Activated naive CD8-positive, alpha-beta T cell treated with anti-CD3 and anti-CD28 coated beads, Interleukin-2, amount 50 U/mL, for 24 hours (primary cell): ENCODE measurements at regions not wholly inside any gene's neighbourhood (a gene's known extent, or its start where the extent isn't known, plus 50 kb on each side); places are given as distances from the start of the nearest gene placed in this dataset.

ENCODE experiments used
- ATAC-seq: fragments of 150-1000 bp; cut with Tn5 transposase; one replicate; pipeline ENCODE4 v1.10.0; 2021
- DNase-seq: peaks from one replicate; pipeline ENCODE4 v3.0.0; 2021
- H3K27ac Mint-ChIP-seq: one replicate; pipeline ENCODE4 v1.8.0; 2021; ENCODE audit warnings: mild to moderate bottlenecking, mixed read lengths
- H3K27me3 Mint-ChIP-seq: one replicate; pipeline ENCODE4 v1.8.0; 2021; ENCODE audit warnings: mixed read lengths
- H3K36me3 Mint-ChIP-seq: one replicate; pipeline ENCODE4 v1.8.0; 2021; ENCODE audit warnings: low read depth, mixed read lengths
- H3K4me1 Mint-ChIP-seq: one replicate; pipeline ENCODE4 v1.8.0; 2021; ENCODE audit warnings: mixed read lengths
- H3K4me3 Mint-ChIP-seq: one replicate; pipeline ENCODE4 v1.8.0; 2021; ENCODE audit warnings: mild to moderate bottlenecking, moderate library complexity, mixed read lengths
- H3K9me3 Mint-ChIP-seq: one replicate; pipeline ENCODE4 v1.8.0; 2021; ENCODE audit warnings: mixed read lengths

DNA sequence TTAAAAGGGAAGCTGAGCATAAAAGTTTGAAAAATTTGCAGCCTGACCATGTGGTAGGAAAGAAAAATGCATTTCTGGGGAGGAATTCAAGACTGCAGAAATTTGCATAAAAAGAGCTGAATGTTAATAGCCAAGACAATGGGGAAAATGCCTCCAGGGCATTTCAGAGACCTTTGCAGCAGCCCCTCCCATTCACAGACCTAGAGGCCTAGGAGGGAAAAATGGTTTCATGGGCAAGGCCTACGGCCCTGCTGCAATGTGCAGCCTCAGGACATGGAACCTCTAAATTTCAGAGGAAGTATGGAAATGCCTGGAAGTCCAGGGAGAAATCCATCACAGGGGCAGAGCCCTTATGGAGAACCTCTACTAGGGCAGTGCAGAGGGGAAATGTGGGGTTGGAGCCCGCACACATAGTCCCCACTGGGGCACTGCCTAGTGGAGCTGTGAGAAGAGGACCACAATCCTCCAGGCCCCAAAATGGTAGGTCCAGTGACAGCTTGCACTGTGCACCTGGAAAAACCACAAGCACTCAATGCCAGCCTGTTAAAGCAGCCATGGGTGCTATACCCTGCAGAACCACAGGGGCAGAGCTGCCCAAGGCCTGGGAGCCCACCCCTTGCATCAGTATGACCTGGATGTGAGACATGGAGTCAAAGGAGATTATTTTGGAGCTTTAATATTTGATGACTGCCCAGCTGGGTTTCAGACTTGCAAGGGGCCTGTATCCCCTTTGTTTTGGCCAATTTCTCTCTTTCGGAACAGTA lies 243.8 kb downstream of the DNAJB9 start:
- H3K4me1 Mint-ChIP-seq: no peaks in the 10 kb centered on the region
- no peak for DNase-seq
- H3K9me3 Mint-ChIP-seq: peaks cover 4% of the 10 kb centered on the region
- ATAC-seq: no peak
- no peak overlapping the region for H3K27ac Mint-ChIP-seq
- no peaks in the 10 kb centered on the region for H3K36me3 Mint-ChIP-seq
- H3K27me3 Mint-ChIP-seq: no peaks in the 10 kb centered on the region
- no peak overlapping the region for H3K4me3 Mint-ChIP-seq

DNA sequence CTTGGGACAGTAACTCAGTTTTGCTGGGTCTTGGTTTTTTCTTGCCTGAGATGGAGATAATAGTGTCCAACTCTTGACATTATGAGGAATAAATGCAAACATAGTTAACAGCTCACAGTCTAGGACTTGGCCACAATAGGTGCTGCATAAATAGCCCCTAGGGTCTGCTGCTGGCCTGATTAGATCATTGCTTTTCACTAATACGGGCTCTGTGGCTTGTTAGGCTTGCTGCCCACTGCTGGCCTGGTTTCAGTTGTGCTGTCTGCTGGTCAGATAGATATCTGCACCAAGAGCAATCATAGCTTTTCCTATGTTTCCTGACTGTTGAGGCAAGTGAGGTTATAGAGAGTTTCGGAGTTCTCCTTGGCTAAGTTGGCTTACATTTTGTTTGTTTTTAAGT lies 246.1 kb downstream of the DNAJB9 start:
- Mint-ChIP-seq H3K4me3 (no peak overlapping the region), H3K9me3 (peaks cover 4% of the 10 kb centered on the region), H3K4me1 (no peaks in the 10 kb centered on the region), H3K27ac (no peak overlapping the region), H3K27me3 (no peaks in the 10 kb centered on the region), H3K36me3 (no peaks in the 10 kb centered on the region)
- ATAC-seq (no peak), DNase-seq (no peak)

DNA sequence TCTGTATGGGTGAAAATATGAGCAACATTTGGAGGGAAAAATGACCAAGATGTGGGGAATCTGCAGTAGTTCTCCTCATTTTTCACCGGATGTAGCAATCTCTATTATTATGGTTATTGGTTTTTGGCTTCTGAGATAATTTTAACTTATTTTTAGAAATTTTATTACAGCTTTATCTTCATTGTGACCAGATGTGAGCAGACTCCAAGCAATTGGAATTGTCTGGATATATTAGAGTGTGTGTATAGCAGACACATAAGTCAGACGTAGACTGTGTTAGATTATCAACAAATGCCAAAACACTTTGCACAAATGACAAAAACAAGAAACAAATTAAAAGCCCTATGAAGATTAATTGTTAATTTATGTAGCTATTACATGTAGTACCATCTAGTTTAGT lies 249.1 kb downstream of the DNAJB9 start:
- ATAC-seq (no peak), DNase-seq (no peak)
- Mint-ChIP-seq H3K9me3 (no peaks in the 10 kb centered on the region), H3K27ac (no peak overlapping the region), H3K36me3 (no peaks in the 10 kb centered on the region), H3K4me3 (no peak overlapping the region), H3K4me1 (no peaks in the 10 kb centered on the region), H3K27me3 (no peaks in the 10 kb centered on the region)

DNA sequence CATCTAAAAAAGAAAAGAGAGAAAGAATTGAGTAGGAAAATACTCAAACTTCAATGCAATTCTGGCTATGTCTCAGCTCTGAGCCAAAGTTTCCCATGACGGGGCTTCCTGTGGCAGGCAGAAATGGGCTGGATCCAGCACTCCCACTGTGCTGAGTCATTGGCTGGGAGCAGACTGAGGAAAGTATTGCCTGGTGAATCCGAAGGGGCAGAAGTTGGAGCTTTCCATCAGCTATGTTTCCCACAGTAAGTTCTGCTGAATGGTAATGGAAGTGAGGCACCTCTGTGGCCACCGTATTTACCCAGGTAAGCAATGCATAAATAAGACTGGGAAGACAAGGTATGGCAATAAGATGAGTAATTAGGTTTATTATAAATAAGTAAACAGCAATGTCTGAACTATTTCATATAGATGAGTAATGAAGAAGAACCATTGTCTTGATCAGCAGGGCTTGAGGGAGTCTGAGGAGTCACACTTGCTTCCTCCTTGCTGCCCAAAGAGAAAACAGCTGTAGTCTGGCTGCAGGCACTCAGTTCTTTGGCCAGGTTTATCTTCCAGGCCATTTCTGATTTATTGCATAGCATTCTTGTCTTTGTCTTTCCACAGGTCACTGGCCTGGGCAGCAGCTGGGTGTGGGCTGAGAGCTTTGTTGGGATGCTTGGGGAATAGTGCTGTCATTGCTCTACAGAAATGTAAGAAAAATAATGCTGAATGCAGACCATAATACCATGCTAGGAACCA lies 255.3 kb downstream of the DNAJB9 start:
- DNase-seq: no peak
- no peaks in the 10 kb centered on the region for H3K4me1 Mint-ChIP-seq
- H3K4me3 Mint-ChIP-seq: no peak overlapping the region
- peaks cover 4% of the 10 kb centered on the region for H3K9me3 Mint-ChIP-seq
- no peaks in the 10 kb centered on the region for H3K36me3 Mint-ChIP-seq
- no peak for ATAC-seq
- no peaks in the 10 kb centered on the region for H3K27me3 Mint-ChIP-seq
- H3K27ac Mint-ChIP-seq: no peak overlapping the region

DNA sequence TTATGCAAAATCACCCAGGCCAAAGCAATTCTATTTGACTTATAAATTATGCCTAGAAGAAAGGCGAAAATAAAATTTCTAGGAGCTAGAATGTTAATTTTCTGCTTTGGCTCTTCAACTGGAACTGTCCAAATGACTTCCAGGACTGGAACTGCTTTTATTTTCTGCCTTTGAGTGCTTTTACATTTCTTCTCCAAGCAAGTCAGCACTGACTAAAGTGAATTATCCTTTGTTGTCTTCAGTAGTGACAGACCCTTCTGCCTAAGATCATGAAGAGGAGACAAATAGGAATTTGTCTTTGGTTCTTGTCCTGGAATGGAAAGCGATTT lies 255.9 kb downstream of the DNAJB9 start:
- DNase-seq: no peak
- Mint-ChIP-seq H3K9me3 (peaks cover 4% of the 10 kb centered on the region), H3K4me3 (no peak overlapping the region), H3K27me3 (no peaks in the 10 kb centered on the region), H3K27ac (no peak overlapping the region), H3K4me1 (no peaks in the 10 kb centered on the region), H3K36me3 (no peaks in the 10 kb centered on the region)
- no peak for ATAC-seq

DNA sequence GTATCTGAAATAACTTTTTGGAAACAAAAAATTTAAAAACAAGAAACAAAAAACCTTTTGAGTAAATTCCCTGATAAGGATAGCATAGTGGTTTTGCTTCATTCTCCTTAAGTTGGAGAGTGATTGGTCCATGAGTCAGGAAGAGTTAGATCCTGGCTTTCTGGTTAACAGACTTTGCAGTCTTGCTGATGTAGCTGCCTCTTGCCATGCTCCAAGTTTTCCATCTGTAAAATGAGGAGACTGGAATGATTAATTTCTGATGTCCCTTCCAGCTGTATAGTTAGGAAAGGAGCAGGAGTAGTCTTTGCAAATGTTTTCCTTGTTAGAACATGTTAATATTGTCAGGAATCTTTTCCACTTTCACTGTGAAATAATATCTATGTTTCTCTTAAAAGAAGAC lies 266.6 kb downstream of the DNAJB9 start:
- Mint-ChIP-seq H3K27me3 (no peaks in the 10 kb centered on the region), H3K4me1 (no peaks in the 10 kb centered on the region), H3K9me3 (peaks cover 10% of the 10 kb centered on the region), H3K27ac (no peak overlapping the region), H3K36me3 (no peaks in the 10 kb centered on the region), H3K4me3 (no peak overlapping the region)
- no peak for DNase-seq
- ATAC-seq: no peak

DNA sequence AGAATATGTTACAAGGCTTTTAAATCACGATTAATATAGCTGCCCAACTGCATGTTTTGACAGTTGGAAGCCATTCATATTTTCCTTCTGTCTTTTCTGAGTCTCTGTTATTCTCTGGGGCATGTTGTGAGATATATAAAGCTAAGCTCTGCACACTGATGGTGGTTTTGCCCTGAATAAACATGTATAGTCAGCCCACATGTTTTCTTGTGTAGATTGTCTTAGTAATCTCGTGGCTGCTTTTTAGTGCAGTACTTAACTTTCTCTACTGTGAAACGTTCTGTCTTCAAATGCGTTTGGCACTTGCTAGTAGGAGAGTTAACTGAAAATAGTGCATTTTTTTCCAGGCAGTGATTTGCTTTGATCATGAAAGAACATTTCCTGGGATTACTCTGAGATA lies 268.5 kb downstream of the DNAJB9 start:
- H3K4me1 Mint-ChIP-seq: no peaks in the 10 kb centered on the region
- H3K9me3 Mint-ChIP-seq: peaks cover 6% of the 10 kb centered on the region
- H3K4me3 Mint-ChIP-seq: no peak overlapping the region
- H3K36me3 Mint-ChIP-seq: no peaks in the 10 kb centered on the region
- ATAC-seq (no peak), DNase-seq (no peak)
- no peaks in the 10 kb centered on the region for H3K27me3 Mint-ChIP-seq
- H3K27ac Mint-ChIP-seq: no peak overlapping the region

DNA sequence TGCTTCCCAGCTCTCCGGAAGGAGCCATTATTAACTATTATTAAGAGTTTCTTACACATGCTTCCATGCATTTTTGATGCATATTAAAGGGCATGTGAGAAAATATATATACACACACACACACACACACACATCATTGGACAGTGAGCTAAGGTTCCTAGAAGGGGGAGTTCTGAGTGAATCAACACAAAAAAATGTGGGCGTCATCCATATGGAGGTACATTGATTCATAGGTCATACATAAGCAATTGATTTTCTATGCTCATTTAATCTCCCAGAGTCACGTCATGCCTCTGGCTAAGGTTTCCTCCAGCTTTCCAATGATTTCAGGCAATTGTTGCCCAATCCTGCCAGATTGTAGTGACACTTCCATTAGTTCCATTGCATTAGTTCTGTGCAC lies 269.4 kb downstream of the DNAJB9 start:
- H3K36me3 Mint-ChIP-seq: no peaks in the 10 kb centered on the region
- DNase-seq (no peak), ATAC-seq (no peak)
- no peaks in the 10 kb centered on the region for H3K4me1 Mint-ChIP-seq
- H3K27me3 Mint-ChIP-seq: no peaks in the 10 kb centered on the region
- peaks cover 6% of the 10 kb centered on the region for H3K9me3 Mint-ChIP-seq
- no peak overlapping the region for H3K27ac Mint-ChIP-seq
- H3K4me3 Mint-ChIP-seq: no peak overlapping the region

DNA sequence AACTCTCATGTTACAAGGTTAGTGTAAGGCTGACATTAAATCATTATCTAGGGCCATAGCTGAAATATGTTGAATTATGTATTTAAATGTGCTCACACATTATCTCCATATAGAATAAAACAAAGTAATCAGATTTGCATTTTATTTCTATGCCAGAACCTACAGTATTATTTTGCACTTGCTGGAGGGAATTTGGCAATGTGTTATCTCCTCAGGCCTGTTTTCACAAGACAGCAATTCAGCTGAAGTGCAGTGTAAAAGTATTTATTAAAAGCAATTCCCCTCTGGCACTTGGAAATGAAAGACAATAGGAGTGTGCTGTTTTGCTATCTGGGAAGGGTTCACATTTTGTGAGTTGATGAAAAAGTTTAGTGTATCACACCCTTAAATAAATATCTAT lies 276.3 kb downstream of the DNAJB9 start:
- Mint-ChIP-seq H3K27me3 (no peaks in the 10 kb centered on the region), H3K4me1 (no peaks in the 10 kb centered on the region), H3K27ac (no peak overlapping the region), H3K9me3 (no peaks in the 10 kb centered on the region), H3K4me3 (no peak overlapping the region), H3K36me3 (no peaks in the 10 kb centered on the region)
- no peak for DNase-seq
- ATAC-seq: no peak

DNA sequence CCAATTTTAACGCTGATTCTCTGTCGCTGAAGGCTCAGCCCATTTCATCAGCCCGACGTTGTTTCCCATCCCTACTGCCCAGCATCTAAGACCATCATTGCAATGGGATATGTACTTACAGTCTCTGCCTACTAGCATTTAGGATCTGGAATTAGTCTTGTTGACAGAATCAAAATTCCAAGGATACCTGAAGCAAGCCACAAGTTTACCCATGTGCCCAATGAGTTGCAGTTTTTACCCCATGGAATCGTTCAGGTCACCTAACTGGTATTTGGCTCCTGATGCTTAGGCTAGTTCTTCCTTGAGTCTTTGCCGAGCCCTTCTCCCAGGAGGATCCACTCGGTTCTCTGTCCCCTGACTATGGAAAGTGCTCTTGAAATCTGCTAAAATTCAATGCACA lies 276.8 kb downstream of the DNAJB9 start:
- Mint-ChIP-seq H3K9me3 (no peaks in the 10 kb centered on the region), H3K27me3 (no peaks in the 10 kb centered on the region), H3K27ac (no peak overlapping the region), H3K4me1 (no peaks in the 10 kb centered on the region), H3K36me3 (no peaks in the 10 kb centered on the region), H3K4me3 (no peak overlapping the region)
- DNase-seq (no peak), ATAC-seq (no peak)

DNA sequence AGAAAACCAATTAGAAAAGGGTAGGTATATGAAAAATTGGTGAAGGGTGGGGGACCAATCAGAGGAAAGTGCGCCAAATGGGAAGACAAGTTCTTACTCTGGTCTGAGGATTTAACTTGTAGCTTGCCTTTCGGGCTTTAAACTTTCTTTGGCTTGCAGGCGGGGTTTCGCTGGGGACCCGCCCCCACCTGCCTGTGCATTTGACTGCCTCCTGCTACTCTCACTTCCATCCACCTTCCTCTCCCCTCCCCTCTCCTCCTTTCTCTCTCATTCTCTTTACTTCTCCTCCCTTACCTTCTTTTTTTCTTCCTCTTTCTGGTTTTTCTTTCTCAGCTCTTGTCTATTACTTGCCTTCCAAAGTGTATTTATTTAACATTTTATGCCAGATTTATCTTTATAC lies 278.8 kb downstream of the DNAJB9 start:
- ATAC-seq: no peak
- Mint-ChIP-seq H3K27me3 (no peaks in the 10 kb centered on the region), H3K9me3 (no peaks in the 10 kb centered on the region)

DNA sequence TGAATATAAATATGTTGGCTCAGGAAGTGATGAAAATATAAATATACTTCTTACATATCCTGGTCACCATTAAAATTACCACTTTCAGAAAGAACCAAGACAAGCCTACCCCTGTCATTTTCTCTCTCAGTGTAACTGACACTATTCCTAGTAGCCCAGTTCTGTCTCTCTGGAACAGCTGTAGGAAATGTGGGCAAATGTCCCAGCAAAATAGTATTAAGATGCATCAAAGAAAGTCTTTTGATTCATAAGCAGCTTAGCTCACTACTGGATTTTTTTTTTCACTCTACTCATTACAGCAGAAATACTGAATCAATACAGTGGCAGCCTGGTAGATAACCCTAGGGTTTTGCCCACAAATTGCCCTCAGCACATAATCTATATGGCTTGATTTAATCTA lies 290.9 kb downstream of the DNAJB9 start:
- Mint-ChIP-seq H3K4me1 (no peaks in the 10 kb centered on the region), H3K36me3 (no peaks in the 10 kb centered on the region), H3K9me3 (no peaks in the 10 kb centered on the region), H3K4me3 (no peak overlapping the region), H3K27ac (no peak overlapping the region), H3K27me3 (peaks cover 2% of the 10 kb centered on the region)
- DNase-seq (no peak), ATAC-seq (no peak)

More for the DNA sequence above, 278.8 kb downstream of the DNAJB9 start:
- no peaks in the 10 kb centered on the region for H3K36me3 Mint-ChIP-seq
- no peak overlapping the region for H3K4me3 Mint-ChIP-seq
- H3K27ac Mint-ChIP-seq: no peak overlapping the region
- DNase-seq: no peak
- no peaks in the 10 kb centered on the region for H3K4me1 Mint-ChIP-seq

DNA sequence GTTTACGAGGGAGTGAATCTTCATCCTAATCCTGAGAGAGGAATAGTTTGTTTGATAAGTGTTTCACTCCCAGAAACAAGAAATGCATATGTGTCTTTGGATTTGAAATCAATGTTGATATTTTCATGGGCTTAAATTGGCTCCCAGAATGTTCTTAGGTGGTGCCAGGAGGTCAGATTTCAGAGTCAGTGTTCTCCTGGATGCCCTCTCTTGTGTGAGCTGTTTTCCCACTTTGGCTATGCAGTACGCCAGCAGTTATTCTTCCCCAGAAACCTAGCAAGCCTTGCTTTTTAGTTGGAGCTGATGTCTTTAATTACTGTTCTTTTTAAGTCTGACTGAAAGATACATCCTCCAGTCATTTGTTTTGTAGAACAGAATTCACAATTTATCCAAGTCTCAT lies 291.4 kb downstream of the DNAJB9 start:
- DNase-seq: no peak
- Mint-ChIP-seq H3K36me3 (no peaks in the 10 kb centered on the region), H3K9me3 (no peaks in the 10 kb centered on the region), H3K27ac (no peak overlapping the region), H3K27me3 (peaks cover 2% of the 10 kb centered on the region), H3K4me3 (no peak overlapping the region), H3K4me1 (no peaks in the 10 kb centered on the region)
- no peak for ATAC-seq

DNA sequence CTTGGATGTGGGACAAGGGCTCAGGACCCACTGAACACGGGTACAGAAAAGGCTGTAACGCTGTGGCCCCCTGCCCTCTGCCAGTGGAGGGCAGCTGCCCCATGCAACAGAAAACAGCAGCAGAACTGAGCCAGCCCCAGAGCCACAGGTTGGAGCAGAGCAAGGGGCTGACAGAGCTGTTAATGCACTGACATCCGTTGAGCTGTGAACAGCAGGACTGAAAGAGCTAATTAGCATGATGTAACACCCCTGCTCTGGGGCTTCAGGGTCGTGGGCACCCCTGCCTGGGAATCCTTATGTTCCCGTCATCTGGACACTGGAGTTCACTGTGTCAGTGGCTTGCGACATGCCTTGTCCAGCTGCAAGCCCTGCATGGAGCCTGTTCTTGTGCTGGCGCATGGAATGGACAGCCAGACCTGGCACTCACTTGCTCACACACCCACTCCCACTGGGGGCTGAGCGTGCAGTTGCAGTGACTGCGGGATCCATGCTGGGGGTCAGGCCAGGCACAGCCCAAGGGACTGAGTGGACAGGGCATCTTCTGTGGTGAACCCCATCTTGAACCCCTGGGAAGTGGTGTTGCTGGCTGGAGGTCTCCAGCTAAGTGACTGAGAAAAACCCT lies 293.7 kb downstream of the DNAJB9 start:
- DNase-seq: no peak
- Mint-ChIP-seq H3K4me1 (no peaks in the 10 kb centered on the region), H3K27me3 (no peaks in the 10 kb centered on the region), H3K27ac (no peak overlapping the region), H3K9me3 (no peaks in the 10 kb centered on the region), H3K36me3 (no peaks in the 10 kb centered on the region), H3K4me3 (no peak overlapping the region)
- ATAC-seq: no peak

DNA sequence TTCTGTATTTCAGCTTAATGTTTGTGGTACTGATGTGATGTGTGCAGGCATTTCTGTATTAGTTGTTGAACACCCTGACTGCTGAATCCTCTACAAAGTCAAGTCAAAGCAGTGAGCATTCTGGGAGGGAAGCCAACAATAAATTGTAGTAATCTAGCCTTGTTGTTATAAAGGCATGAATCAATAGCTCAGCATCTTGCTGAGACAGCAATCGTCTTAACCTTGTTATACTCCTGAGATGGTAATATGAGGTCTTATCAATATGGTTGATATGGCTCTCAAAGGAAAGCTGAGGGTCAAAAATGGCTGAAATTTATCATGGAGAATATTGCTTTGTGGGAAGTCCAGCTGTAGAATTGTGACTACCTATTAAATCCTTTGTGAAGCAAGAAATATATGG lies 299.4 kb downstream of the DNAJB9 start:
- Mint-ChIP-seq H3K27me3 (no peaks in the 10 kb centered on the region), H3K4me3 (no peak overlapping the region), H3K27ac (no peak overlapping the region), H3K9me3 (peaks cover 4% of the 10 kb centered on the region), H3K4me1 (no peaks in the 10 kb centered on the region), H3K36me3 (no peaks in the 10 kb centered on the region)
- ATAC-seq (no peak), DNase-seq (no peak)
